Loucy (cell line): ENCODE measurements at regions not wholly inside any gene's neighbourhood (a gene's known extent, or its start where the extent isn't known, plus 50 kb on each side); places are given as distances from the start of the nearest gene placed in this dataset.

Source experiments
- CTCF ChIP-seq: fragments of 200-600 bp; sonication (generic); conservative IDR thresholded peaks from 2 replicates; pipeline ENCODE4 v1.5.1; 2014; ENCODE audit warnings: mild to moderate bottlenecking, antibody characterized with exemption, low read length
- EZH2phosphoT487 ChIP-seq: fragments of 200-600 bp; IDR thresholded peaks from 2 replicates; pipeline ENCODE4 v1.6.1; 2018; ENCODE audit warnings: antibody characterized with exemption, mild to moderate bottlenecking, moderate library complexity, borderline replicate concordance

- TF ChIP-seq CTCF (no peak), EZH2phosphoT487 (no peak)
These were observed 1144.5 kb downstream of the TUSC7 start for GRCh38 chr3:117853923-117854668.
